ENCODE measurements at regions not wholly inside any gene's neighbourhood (a gene's known extent, or its start where the extent isn't known, plus 50 kb on each side); places are given as distances from the start of the nearest gene placed in this dataset.

DNA sequence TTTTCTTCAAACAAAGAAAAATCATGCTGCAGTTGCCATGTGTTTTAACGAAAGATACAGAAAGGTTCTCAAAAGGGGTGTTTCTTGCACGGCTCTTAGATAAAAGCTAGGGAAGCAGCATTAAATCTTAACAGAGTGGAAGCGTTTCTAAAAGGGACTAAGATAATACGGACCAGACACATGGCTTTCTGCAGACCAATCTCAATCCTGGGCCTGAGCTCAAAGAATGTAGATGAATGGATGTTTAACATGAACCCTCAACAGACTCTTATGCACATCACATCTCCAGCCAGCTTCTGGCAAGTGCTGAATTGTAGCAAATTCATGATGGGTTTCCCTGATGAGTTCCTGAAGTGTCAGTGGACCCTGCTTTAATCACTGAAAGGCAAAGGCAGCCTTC is 80.2 kb upstream of the COX10 start:
- TF ChIP-seq, protein P1, sequence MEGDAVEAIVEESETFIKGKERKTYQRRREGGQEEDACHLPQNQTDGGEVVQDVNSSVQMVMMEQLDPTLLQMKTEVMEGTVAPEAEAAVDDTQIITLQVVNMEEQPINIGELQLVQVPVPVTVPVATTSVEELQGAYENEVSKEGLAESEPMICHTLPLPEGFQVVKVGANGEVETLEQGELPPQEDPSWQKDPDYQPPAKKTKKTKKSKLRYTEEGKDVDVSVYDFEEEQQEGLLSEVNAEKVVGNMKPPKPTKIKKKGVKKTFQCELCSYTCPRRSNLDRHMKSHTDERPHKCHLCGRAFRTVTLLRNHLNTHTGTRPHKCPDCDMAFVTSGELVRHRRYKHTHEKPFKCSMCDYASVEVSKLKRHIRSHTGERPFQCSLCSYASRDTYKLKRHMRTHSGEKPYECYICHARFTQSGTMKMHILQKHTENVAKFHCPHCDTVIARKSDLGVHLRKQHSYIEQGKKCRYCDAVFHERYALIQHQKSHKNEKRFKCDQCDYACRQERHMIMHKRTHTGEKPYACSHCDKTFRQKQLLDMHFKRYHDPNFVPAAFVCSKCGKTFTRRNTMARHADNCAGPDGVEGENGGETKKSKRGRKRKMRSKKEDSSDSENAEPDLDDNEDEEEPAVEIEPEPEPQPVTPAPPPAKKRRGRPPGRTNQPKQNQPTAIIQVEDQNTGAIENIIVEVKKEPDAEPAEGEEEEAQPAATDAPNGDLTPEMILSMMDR (IDR thresholded peaks at IDR 0.05; ENCODE audit: low read depth, low read length) = no peak
- no peak overlapping the region for H3K4me3 ChIP-seq (ENCODE audit: low read depth, low read length)
- no peak for DNase-seq (ENCODE audit: low read depth, low spot score)
- in situ Hi-C loops (cut with HindIII; ENCODE audit: low sequenced_read_pairs) = no loop called here

DNA sequence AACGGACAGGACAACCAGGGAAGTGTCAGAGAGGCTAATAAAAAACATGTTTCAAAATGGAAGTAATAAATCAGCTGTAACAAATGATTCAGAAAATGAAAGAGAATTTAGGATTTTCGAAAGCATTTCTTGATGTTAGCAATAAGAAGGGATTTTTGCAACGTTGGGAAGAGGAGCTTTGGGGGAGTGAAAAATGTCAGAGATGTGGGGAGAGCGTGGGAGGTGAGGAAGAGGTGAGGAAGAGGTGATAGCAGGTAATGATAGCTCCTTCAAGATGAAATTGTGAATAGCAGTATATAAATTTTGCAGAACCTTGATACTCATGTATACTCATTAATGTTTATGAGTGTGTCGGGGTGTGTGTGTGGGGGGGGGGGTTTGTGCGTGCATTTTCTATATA is 76.2 kb upstream of the COX10 start:
- no peak for DNase-seq (ENCODE audit: low read depth, low spot score)
- no peak overlapping the region for H3K4me3 ChIP-seq (ENCODE audit: low read depth, low read length)
- in situ Hi-C loops (cut with HindIII; ENCODE audit: low sequenced_read_pairs) = no loop called here
- TF ChIP-seq, protein P1 (IDR thresholded peaks at IDR 0.05; ENCODE audit: low read depth, low read length) = no peak

DNA sequence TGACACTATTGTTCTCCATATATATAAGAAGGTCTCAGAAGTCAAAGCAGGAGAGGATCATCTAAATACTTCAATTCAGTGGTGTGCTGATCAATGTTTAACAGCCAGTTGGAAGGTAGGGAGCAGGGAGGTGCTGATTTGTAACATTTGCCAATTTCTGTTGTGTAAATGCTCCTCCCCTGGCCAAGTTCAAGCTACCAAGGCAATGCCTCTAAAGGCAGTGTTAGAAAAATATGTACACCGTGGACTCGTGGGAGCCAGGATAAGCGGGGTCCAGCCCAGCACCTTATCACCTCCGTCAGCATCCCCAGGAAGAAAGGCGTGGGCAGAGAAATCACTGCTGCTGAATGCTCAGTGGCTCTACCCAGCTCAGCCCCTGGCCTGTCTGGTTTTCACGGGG is 75.3 kb upstream of the COX10 start:
- DNase-seq (ENCODE audit: low read depth, low spot score) = no peak
- H3K4me3 ChIP-seq (ENCODE audit: low read depth, low read length) = no peak overlapping the region
- TF ChIP-seq, protein P1 (IDR thresholded peaks at IDR 0.05; ENCODE audit: low read depth, low read length) = no peak
- in situ Hi-C loops (cut with HindIII; ENCODE audit: low sequenced_read_pairs) = no loop called here

DNA sequence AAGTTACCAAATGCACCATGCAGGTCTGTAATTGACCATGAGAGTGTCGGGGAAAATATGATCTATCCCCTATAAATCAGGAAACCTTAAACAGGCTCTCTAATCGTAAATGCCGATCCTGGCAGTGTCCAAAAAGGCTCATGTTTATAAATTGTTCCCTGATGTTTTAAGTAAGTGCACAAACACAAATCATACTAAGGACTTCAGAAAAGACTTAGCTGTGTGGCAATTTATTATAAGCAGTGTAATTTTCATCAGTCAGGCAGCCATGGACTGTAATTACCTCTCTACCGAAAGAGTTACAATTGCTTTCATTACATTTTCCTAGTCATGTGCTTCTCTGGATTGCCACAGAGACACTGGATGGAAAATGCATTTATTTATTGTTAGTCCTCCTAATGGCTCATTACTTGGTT is 73.4 kb upstream of the COX10 start:
- TF ChIP-seq, protein P1 (IDR thresholded peaks at IDR 0.05; ENCODE audit: low read depth, low read length) = no peak
- in situ Hi-C loops (cut with HindIII; ENCODE audit: low sequenced_read_pairs) = no loop called here
- no peak overlapping the region for H3K4me3 ChIP-seq (ENCODE audit: low read depth, low read length)
- DNase-seq (ENCODE audit: low read depth, low spot score) = no peak

DNA sequence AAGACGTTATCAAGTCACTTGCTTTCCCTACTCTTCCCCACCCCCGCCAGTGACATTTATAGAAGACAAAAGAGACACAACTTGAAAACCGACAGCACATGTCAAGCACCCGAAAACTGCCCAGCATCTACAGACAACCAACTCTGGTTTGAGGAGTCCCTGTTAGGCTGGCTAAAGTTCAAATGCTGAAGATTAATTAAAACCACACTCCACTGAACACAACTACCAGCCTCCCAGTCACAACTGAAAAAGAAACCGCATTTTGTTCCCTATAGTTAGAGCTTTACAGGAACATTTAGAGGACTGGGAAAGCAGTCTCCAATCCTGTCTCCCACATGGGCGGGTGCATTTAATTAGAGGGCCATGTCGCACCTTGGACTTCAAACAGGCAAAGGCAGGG is 73.0 kb upstream of the COX10 start:
- TF ChIP-seq, protein P1 (IDR thresholded peaks at IDR 0.05; ENCODE audit: low read depth, low read length) = no peak
- no peak for DNase-seq (ENCODE audit: low read depth, low spot score)
- in situ Hi-C loops (cut with HindIII; ENCODE audit: low sequenced_read_pairs) = no loop called here

DNA sequence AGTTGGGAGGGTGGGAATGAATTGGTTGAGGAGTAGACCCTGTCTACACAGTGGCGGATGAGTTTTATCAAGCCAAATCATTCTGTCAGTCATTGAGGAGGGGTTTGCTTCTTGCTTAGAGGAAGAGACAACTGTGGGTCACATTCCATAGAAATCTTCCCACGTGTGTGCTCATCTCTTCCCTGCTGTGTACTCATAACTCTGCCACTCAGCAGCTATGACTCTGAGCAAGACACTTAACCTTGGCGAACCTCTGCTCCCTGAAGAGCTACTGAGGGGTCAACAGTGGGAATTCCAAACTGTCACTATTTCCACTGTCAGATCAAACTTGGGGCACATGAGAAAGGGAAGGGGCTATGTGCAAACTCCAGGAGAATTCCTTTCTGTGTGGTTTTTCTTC is 72.6 kb upstream of the COX10 start:
- DNase-seq (ENCODE audit: low read depth, low spot score) = no peak
- TF ChIP-seq, protein P1 (IDR thresholded peaks at IDR 0.05; ENCODE audit: low read depth, low read length) = no peak
- in situ Hi-C loops (cut with HindIII; ENCODE audit: low sequenced_read_pairs) = no loop called here
- H3K4me3 ChIP-seq (ENCODE audit: low read depth, low read length) = no peak overlapping the region

More for the DNA sequence above, 73.0 kb upstream of the COX10 start:
- no peak overlapping the region for H3K4me3 ChIP-seq (ENCODE audit: low read depth, low read length)
